OCI-LY7 (cell line): ENCODE measurements at regions not wholly inside any gene's neighbourhood (a gene's known extent, or its start where the extent isn't known, plus 50 kb on each side); places are given as distances from the start of the nearest gene placed in this dataset.

ENCODE experiments used
- BruUV-seq: library from RNA; stranded (reverse); fragments of 400-500 nt; replicated peaks from 2 replicates; lab custom pipeline; 2021; lab: Mats Ljungman, UMichigan
- CTCF ChIA-PET: fragments of 300-600 bp; sonication (Branson Sonifier 250); formaldehyde crosslinking; loops from one replicate; lab custom pipeline; 2022; ENCODE audit warnings: antibody characterized with exemption; ENCODE audit not compliant: unreplicated experiment; lab: Charles Lee
- POLR2A ChIA-PET: fragments of 300-600 bp; sonication (Branson Sonifier 250); formaldehyde crosslinking; loops from one replicate; lab custom pipeline; 2022; ENCODE audit warnings: antibody characterized with exemption; lab: Charles Lee
- DNase-seq: peaks from one replicate; pipeline ENCODE4 v3.0.0-alpha.2; 2015; ENCODE audit warnings: low spot score
- H2AFZ ChIP-seq: fragments of 200-600 bp; sonication (generic), shearing (Covaris generic); 2 replicates; pipeline ENCODE4 v1.6.1; 2014; ENCODE audit warnings: mild to moderate bottlenecking, antibody characterized with exemption, low read length, moderate library complexity
- H3K27ac ChIP-seq: fragments of 200-600 bp; sonication (generic); 2 replicates; pipeline ENCODE4 v1.5.1; 2014; ENCODE audit warnings: mixed run types, low read depth, mild to moderate bottlenecking, moderate library complexity, low read length, inconsistent platforms; ENCODE audit not compliant: poor library complexity, severe bottlenecking
- H3K36me3 ChIP-seq: fragments of 200-600 bp; sonication (generic); 2 replicates; pipeline ENCODE4 v1.6.1; 2014; ENCODE audit warnings: mild to moderate bottlenecking, antibody characterized with exemption, low read length, moderate library complexity, mixed read lengths; ENCODE audit not compliant: insufficient read depth
- H3K4me1 ChIP-seq: fragments of 200-600 bp; sonication (generic); 2 replicates; pipeline ENCODE4 v1.5.1; 2014; ENCODE audit warnings: mild to moderate bottlenecking, low read length; ENCODE audit not compliant: insufficient read depth, poor library complexity, severe bottlenecking
- H3K4me2 ChIP-seq: fragments of 200-600 bp; sonication (generic); 2 replicates; pipeline ENCODE4 v1.6.1; 2014; ENCODE audit warnings: mild to moderate bottlenecking, low read length
- H3K4me3 ChIP-seq: fragments of 200-600 bp; sonication (generic); 2 replicates; pipeline ENCODE4 v1.5.1; 2014; ENCODE audit warnings: mild to moderate bottlenecking, low read depth, low read length; ENCODE audit not compliant: poor library complexity, severe bottlenecking
- H3K79me2 ChIP-seq: fragments of 200-600 bp; sonication (generic); 2 replicates; pipeline ENCODE4 v1.6.1; 2016; ENCODE audit warnings: low read depth, mild to moderate bottlenecking, low read length, moderate library complexity, mixed read lengths; ENCODE audit not compliant: insufficient read depth
- H3K9me2 ChIP-seq: fragments of 200-600 bp; sonication (generic); 2 replicates; pipeline ENCODE4 v1.6.1; 2016; ENCODE audit warnings: mild to moderate bottlenecking, low read length, mixed read lengths; ENCODE audit not compliant: insufficient read depth
- H3K9me3 ChIP-seq: fragments of 200-600 bp; sonication (generic); 2 replicates; pipeline ENCODE4 v1.6.1; 2014; ENCODE audit warnings: mild to moderate bottlenecking, mixed run types, low read length, mixed read lengths
- H4K20me1 ChIP-seq: fragments of 200-600 bp; sonication (generic); 2 replicates; pipeline ENCODE4 v1.6.1; 2014; ENCODE audit warnings: mild to moderate bottlenecking, antibody characterized with exemption, low read length, moderate library complexity, mixed read lengths; ENCODE audit not compliant: insufficient read depth
- EZH2phosphoT487 ChIP-seq: fragments of 200-600 bp; sonication (generic); IDR thresholded peaks from 2 replicates; pipeline ENCODE4 v1.6.1; 2018; ENCODE audit warnings: low read depth, borderline replicate concordance, mild to moderate bottlenecking, mixed run types, antibody characterized with exemption, low read length, moderate library complexity, mixed read lengths
- intact Hi-C: fragments of 100-400 bp; cut with micrococcal nuclease; formaldehyde crosslinking; loops from one replicate; pipeline ENCODE4 v1.10.0; 2022; ENCODE audit not compliant: unreplicated experiment
- TF ChIP-seq, protein P1 (sequence below): fragments of 200-600 bp; sonication (generic); conservative IDR thresholded peaks from 2 replicates; pipeline ENCODE4 v1.5.1; 2014; ENCODE audit warnings: mild to moderate bottlenecking, antibody characterized with exemption, low read length, moderate library complexity, mixed read lengths

- no TSS peak for BruUV-seq
These were observed 390.6 kb upstream of the CFAP20DC start for GRCh38 chr3:59440285-59441028.

GRCh38 chr3:59438492-59438891 lies 388.7 kb upstream of the CFAP20DC start:
- Histone ChIP-seq H3K4me3 (no peak overlapping the region), H3K4me1 (no peaks in the 10 kb centered on the region), H3K4me2 (no peak overlapping the region), H3K9me3 (no peaks in the 10 kb centered on the region), H3K79me2 (no peaks in the 10 kb centered on the region), H3K36me3 (no peaks in the 10 kb centered on the region), H3K9me2 (no peaks in the 10 kb centered on the region), H4K20me1 (no peaks in the 10 kb centered on the region), H3K27ac (no peak overlapping the region), H2AFZ (no peak overlapping the region)
- CTCF ChIA-PET = no interaction called here
- POLR2A ChIA-PET = no interaction called here
- intact Hi-C loops = no loop called here
- TF ChIP-seq EZH2phosphoT487 = no peak
- TF ChIP-seq, protein P1, sequence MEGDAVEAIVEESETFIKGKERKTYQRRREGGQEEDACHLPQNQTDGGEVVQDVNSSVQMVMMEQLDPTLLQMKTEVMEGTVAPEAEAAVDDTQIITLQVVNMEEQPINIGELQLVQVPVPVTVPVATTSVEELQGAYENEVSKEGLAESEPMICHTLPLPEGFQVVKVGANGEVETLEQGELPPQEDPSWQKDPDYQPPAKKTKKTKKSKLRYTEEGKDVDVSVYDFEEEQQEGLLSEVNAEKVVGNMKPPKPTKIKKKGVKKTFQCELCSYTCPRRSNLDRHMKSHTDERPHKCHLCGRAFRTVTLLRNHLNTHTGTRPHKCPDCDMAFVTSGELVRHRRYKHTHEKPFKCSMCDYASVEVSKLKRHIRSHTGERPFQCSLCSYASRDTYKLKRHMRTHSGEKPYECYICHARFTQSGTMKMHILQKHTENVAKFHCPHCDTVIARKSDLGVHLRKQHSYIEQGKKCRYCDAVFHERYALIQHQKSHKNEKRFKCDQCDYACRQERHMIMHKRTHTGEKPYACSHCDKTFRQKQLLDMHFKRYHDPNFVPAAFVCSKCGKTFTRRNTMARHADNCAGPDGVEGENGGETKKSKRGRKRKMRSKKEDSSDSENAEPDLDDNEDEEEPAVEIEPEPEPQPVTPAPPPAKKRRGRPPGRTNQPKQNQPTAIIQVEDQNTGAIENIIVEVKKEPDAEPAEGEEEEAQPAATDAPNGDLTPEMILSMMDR = no peak
- no TSS peak for BruUV-seq
- no peak for DNase-seq

More at GRCh38 chr3:59440285-59441028, 390.6 kb upstream of the CFAP20DC start:
- H3K9me2 ChIP-seq = no peaks in the 10 kb centered on the region
- H2AFZ ChIP-seq = no peak overlapping the region
- no peaks in the 10 kb centered on the region for H3K4me1 ChIP-seq
- no peaks in the 10 kb centered on the region for H4K20me1 ChIP-seq
- H3K4me3 ChIP-seq = no peak overlapping the region
- H3K4me2 ChIP-seq = no peak overlapping the region
- no peak for DNase-seq
- ChIA-PET POLR2A (interaction anchor here (0.7 kb wide), 1 partner anchor 10 kb away, joined by 3 read pairs; no protein-coding TSS in a partner anchor), CTCF (interaction anchor here (1.1 kb wide), 1 partner anchor 9 kb away, joined by 3 read pairs; no protein-coding TSS in a partner anchor)
- H3K9me3 ChIP-seq = no peaks in the 10 kb centered on the region
- no peak for TF ChIP-seq EZH2phosphoT487
- TF ChIP-seq, protein P1 = 0 out of 2 replicates have a peak, but pooled peaks have one; percentile 16
- H3K79me2 ChIP-seq = no peaks in the 10 kb centered on the region
- no peak overlapping the region for H3K27ac ChIP-seq
- no peaks in the 10 kb centered on the region for H3K36me3 ChIP-seq
- intact Hi-C loops = no loop called here
